ENCODE measurements at regions not wholly inside any gene's neighbourhood (a gene's known extent, or its start where the extent isn't known, plus 50 kb on each side); places are given as distances from the start of the nearest gene placed in this dataset.

DNA sequence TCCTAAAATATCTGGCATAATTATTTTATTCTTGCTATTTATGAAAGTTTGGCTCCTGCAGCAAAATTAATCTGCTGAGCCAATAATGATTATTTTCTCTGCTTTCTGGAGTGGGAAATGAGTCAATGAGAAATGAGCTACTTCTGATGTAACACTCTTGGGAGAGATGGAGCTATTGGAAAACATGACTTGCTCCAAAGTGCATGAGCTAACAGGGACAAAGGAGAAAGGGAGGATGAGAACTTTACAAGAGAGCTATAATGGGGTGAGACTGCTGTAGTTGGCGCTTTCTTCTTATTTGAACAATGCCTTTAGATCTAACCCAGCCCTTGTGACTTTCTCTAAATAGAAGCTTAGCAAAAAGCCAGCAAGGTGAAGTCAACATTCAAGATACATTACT lies 615.1 kb downstream of the ANKRD50 start:
- H3F3A ChIP-seq (replicated peaks; ENCODE audit: insufficient read depth), result no peaks in the 10 kb centered on the region
- H3K27me3 ChIP-seq (ENCODE audit: insufficient read depth), result no peaks in the 10 kb centered on the region
- no peaks in the 10 kb centered on the region for H4K20me1 ChIP-seq (ENCODE audit: insufficient read depth)
- H3K4me2 ChIP-seq, result no peak overlapping the region
- ChIA-PET CTCF (interaction anchor here (1.0 kb wide), 1 partner anchor 1186 kb away, joined by 4 read pairs; no protein-coding TSS in a partner anchor), POLR2A (no interaction called here)
- no peaks in the 10 kb centered on the region for H3K79me2 ChIP-seq (ENCODE audit: insufficient read depth)
- H3K36me3 ChIP-seq (replicated peaks in 1 of 2; ENCODE audit: control insufficient read depth in 1 of 2, insufficient read depth in 2 of 2, low read length in 1 of 2), result no peaks in the 10 kb centered on the region
- no peaks in the 10 kb centered on the region for H3K9me2 ChIP-seq
- no peaks in the 10 kb centered on the region for H3K4me1 ChIP-seq (ENCODE audit: control insufficient read depth in 1 of 2, insufficient read depth in 2 of 2, low read depth in 1 of 2, low read length in 1 of 2)
- no peak overlapping the region for H2AFZ ChIP-seq (ENCODE audit: low read depth)
- TF ChIP-seq SIN3A (IDR thresholded peaks at IDR 0.05; ENCODE audit: borderline replicate concordance, low read depth, low read length), result no peak
- no peak for TF ChIP-seq JUND (IDR thresholded peaks at IDR 0.05)
- no peak for TF ChIP-seq FOXM1 (IDR thresholded peaks at IDR 0.05; ENCODE audit: low read depth)
- TF ChIP-seq, protein P1, sequence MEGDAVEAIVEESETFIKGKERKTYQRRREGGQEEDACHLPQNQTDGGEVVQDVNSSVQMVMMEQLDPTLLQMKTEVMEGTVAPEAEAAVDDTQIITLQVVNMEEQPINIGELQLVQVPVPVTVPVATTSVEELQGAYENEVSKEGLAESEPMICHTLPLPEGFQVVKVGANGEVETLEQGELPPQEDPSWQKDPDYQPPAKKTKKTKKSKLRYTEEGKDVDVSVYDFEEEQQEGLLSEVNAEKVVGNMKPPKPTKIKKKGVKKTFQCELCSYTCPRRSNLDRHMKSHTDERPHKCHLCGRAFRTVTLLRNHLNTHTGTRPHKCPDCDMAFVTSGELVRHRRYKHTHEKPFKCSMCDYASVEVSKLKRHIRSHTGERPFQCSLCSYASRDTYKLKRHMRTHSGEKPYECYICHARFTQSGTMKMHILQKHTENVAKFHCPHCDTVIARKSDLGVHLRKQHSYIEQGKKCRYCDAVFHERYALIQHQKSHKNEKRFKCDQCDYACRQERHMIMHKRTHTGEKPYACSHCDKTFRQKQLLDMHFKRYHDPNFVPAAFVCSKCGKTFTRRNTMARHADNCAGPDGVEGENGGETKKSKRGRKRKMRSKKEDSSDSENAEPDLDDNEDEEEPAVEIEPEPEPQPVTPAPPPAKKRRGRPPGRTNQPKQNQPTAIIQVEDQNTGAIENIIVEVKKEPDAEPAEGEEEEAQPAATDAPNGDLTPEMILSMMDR (IDR thresholded peaks at IDR 0.05), result no peak
- no peak for TF ChIP-seq TCF12 (IDR thresholded peaks at IDR 0.05)
- no peak for TF ChIP-seq RCOR1 (IDR thresholded peaks at IDR 0.05; ENCODE audit: low read length)
- no peak for TF ChIP-seq GABPA (IDR thresholded peaks at IDR 0.05; ENCODE audit: low read depth)
- TF ChIP-seq CHD2 (IDR thresholded peaks at IDR 0.05; ENCODE audit: low read length, partially characterized antibody), result no peak
- no peak for TF ChIP-seq FOSL2 (IDR thresholded peaks at IDR 0.05; ENCODE audit: borderline replicate concordance, low read depth)
- TF ChIP-seq TEAD4 (IDR thresholded peaks at IDR 0.05; ENCODE audit: borderline replicate concordance, insufficient read depth), result no peak
- TF ChIP-seq, protein P2, sequence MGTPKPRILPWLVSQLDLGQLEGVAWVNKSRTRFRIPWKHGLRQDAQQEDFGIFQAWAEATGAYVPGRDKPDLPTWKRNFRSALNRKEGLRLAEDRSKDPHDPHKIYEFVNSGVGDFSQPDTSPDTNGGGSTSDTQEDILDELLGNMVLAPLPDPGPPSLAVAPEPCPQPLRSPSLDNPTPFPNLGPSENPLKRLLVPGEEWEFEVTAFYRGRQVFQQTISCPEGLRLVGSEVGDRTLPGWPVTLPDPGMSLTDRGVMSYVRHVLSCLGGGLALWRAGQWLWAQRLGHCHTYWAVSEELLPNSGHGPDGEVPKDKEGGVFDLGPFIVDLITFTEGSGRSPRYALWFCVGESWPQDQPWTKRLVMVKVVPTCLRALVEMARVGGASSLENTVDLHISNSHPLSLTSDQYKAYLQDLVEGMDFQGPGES (IDR thresholded peaks at IDR 0.05; ENCODE audit: low read depth, low read length), result no peak
- TF ChIP-seq RXRA (IDR thresholded peaks at IDR 0.05; ENCODE audit: borderline replicate concordance, low read depth), result no peak
- no peak for TF ChIP-seq RFX5 (IDR thresholded peaks at IDR 0.05; ENCODE audit: low read length)
- no peak for TF ChIP-seq EZH2phosphoT487 (IDR thresholded peaks at IDR 0.05; ENCODE audit: borderline replicate concordance, low read depth)
- TF ChIP-seq ELF1 (IDR thresholded peaks at IDR 0.05), result no peak
- no peak for TF ChIP-seq PBX3 (IDR thresholded peaks at IDR 0.05)
- no peak for TF ChIP-seq MAX (IDR thresholded peaks at IDR 0.05; ENCODE audit: low read depth)
- no peak overlapping the region for H3K27ac ChIP-seq (ENCODE audit: low read depth in 2 of 2, low read length in 1 of 2)
- WGBS (ENCODE audit: low lambda C conversion rate), result 100% methylated on average over 1 of the region's 1 CpG
- H3K9ac ChIP-seq, result no peak overlapping the region
- DNase-seq, result no peak
- 0 out of 2 replicates have a peak, but pooled peaks cover 4% of the 10 kb centered on the region for H3K9me3 ChIP-seq
- H3K4me3 ChIP-seq (ENCODE audit: low read depth in 2 of 2, low read length in 1 of 2), result no peak overlapping the region

Data from SK-N-SH (cell line).